ENCODE measurements at regions not wholly inside any gene's neighbourhood (a gene's known extent, or its start where the extent isn't known, plus 50 kb on each side); places are given as distances from the start of the nearest gene placed in this dataset.

- Mint-ChIP-seq H3K4me3 (ENCODE audit: low read depth) (no peak overlapping the region), H3K27me3 (peaks cover 2% of the 10 kb centered on the region), H3K4me1 (ENCODE audit: low read depth) (no peaks in the 10 kb centered on the region), H3K9me3 (ENCODE audit: low read depth) (no peaks in the 10 kb centered on the region), H3K27ac (no peak overlapping the region), H3K36me3 (ENCODE audit: insufficient read depth) (no peaks in the 10 kb centered on the region)
- TF ChIP-seq CTCF (IDR thresholded peaks at IDR 0.05; ENCODE audit: unreplicated experiment) = no peak
- no peak for DNase-seq (ENCODE audit: low spot score, unreplicated experiment)
Observed at GRCh38 chr3:34238407-34238806, 440.0 kb downstream of the PDCD6IP start.

GRCh38 chr3:34239287-34239686 is 440.9 kb downstream of the PDCD6IP start:
- Mint-ChIP-seq H3K27ac (no peak overlapping the region), H3K27me3 (peaks cover 2% of the 10 kb centered on the region), H3K4me3 (ENCODE audit: low read depth) (no peak overlapping the region), H3K36me3 (ENCODE audit: insufficient read depth) (no peaks in the 10 kb centered on the region), H3K9me3 (ENCODE audit: low read depth) (no peaks in the 10 kb centered on the region), H3K4me1 (ENCODE audit: low read depth) (no peaks in the 10 kb centered on the region)
- no peak for DNase-seq (ENCODE audit: low spot score, unreplicated experiment)
- no peak for TF ChIP-seq CTCF (IDR thresholded peaks at IDR 0.05; ENCODE audit: unreplicated experiment)

- TF ChIP-seq CTCF (IDR thresholded peaks at IDR 0.05; ENCODE audit: unreplicated experiment) = no peak
- Mint-ChIP-seq H3K36me3 (ENCODE audit: insufficient read depth) (no peaks in the 10 kb centered on the region), H3K27ac (no peak overlapping the region), H3K9me3 (ENCODE audit: low read depth) (no peaks in the 10 kb centered on the region), H3K4me3 (ENCODE audit: low read depth) (no peak overlapping the region), H3K27me3 (peaks cover 2% of the 10 kb centered on the region), H3K4me1 (ENCODE audit: low read depth) (no peaks in the 10 kb centered on the region)
- no peak for DNase-seq (ENCODE audit: low spot score, unreplicated experiment)
Observed at GRCh38 chr3:34239875-34240274, 441.4 kb downstream of the PDCD6IP start.

- Mint-ChIP-seq H3K36me3 (ENCODE audit: insufficient read depth) (no peaks in the 10 kb centered on the region), H3K9me3 (ENCODE audit: low read depth) (no peaks in the 10 kb centered on the region), H3K27me3 (no peaks in the 10 kb centered on the region), H3K27ac (no peak overlapping the region), H3K4me3 (ENCODE audit: low read depth) (no peak overlapping the region), H3K4me1 (ENCODE audit: low read depth) (peaks cover 5% of the 10 kb centered on the region)
- no peak for DNase-seq (ENCODE audit: low spot score, unreplicated experiment)
- TF ChIP-seq CTCF (IDR thresholded peaks at IDR 0.05; ENCODE audit: unreplicated experiment) = no peak
Observed at GRCh38 chr3:34247401-34247800, 449.0 kb downstream of the PDCD6IP start.

GRCh38 chr3:34248352-34248751 is 449.9 kb downstream of the PDCD6IP start:
- peaks cover 5% of the 10 kb centered on the region for H3K4me1 Mint-ChIP-seq (ENCODE audit: low read depth)
- H3K9me3 Mint-ChIP-seq (ENCODE audit: low read depth) = no peaks in the 10 kb centered on the region
- no peak for TF ChIP-seq CTCF (IDR thresholded peaks at IDR 0.05; ENCODE audit: unreplicated experiment)
- H3K36me3 Mint-ChIP-seq (ENCODE audit: insufficient read depth) = no peaks in the 10 kb centered on the region
- no peaks in the 10 kb centered on the region for H3K27me3 Mint-ChIP-seq
- no peak overlapping the region for H3K27ac Mint-ChIP-seq
- no peak overlapping the region for H3K4me3 Mint-ChIP-seq (ENCODE audit: low read depth)
- no peak for DNase-seq (ENCODE audit: low spot score, unreplicated experiment)
